Tibial artery (tissue), 4 donors: ENCODE measurements at regions not wholly inside any gene's neighbourhood (a gene's known extent, or its start where the extent isn't known, plus 50 kb on each side); places are given as distances from the start of the nearest gene placed in this dataset.
"Not testable (repeated sequence)": the region's sequence is repeated elsewhere in the genome, so short reads cannot be mapped to it uniquely, and the experiment has no call there.

Source experiments
- DNase-seq, 2 donors: peaks; one replicate each; pipeline ENCODE4 v3.0.0-alpha.2; 2019
- H3K27ac ChIP-seq, 2 donors: fragments of 200-600 bp; sonication (generic) in 1 of 2; 1 replicate in 1 of 2; 2 replicates in 1 of 2; pipeline ENCODE4 v1.5.1; 2018 to 2019; ENCODE audit warnings: mild to moderate bottlenecking in 1 of 2
- H3K27me3 ChIP-seq, 2 donors: fragments of 200-600 bp; sonication (generic) in 1 of 2; one replicate each; pipeline versions ENCODE4 v1.5.1 to v1.6.0; 2016 to 2019
- H3K36me3 ChIP-seq, 3 donors: fragments of 200-600 bp; sonication (generic) in 2 of 3; one replicate each; pipeline ENCODE4 v1.5.1; 2016 to 2019; ENCODE audit warnings: mild to moderate bottlenecking in 2 of 3
- H3K4me1 ChIP-seq, 4 donors: fragments of 200-600 bp; sonication (generic) in 2 of 4; 1 replicate in 3 of 4; 2 replicates in 1 of 4; pipeline ENCODE4 v1.5.1; 2016 to 2019
- H3K4me3 ChIP-seq, 2 donors: fragments of 200-600 bp; sonication (generic) in 1 of 2; 1 replicate in 1 of 2; 2 replicates in 1 of 2; pipeline ENCODE4 v1.5.1; 2018 to 2019; ENCODE audit warnings: mild to moderate bottlenecking in 2 of 2
- H3K9me3 ChIP-seq, 3 donors: fragments of 200-600 bp; sonication (generic) in 1 of 3; one replicate each; pipeline ENCODE4 v1.5.1; 2016 to 2019
- intact Hi-C: fragments of 100-400 bp; cut with DNase I; formaldehyde crosslinking; loops from one replicate; pipeline ENCODE4 v1.15.0; 2023; ENCODE audit warnings: low total_unique reads
- TF ChIP-seq, protein P1 (sequence below), 2 experiments: fragments of 200-600 bp in 1 of 2; fragments of 450-650 bp in 1 of 2; IDR thresholded peaks; one replicate each; pipeline ENCODE4 v1.5.1; 2017 to 2019; ENCODE audit warnings: antibody characterized with exemption in 2 of 2, mild to moderate bottlenecking in 1 of 2, moderate library complexity in 1 of 2

DNA sequence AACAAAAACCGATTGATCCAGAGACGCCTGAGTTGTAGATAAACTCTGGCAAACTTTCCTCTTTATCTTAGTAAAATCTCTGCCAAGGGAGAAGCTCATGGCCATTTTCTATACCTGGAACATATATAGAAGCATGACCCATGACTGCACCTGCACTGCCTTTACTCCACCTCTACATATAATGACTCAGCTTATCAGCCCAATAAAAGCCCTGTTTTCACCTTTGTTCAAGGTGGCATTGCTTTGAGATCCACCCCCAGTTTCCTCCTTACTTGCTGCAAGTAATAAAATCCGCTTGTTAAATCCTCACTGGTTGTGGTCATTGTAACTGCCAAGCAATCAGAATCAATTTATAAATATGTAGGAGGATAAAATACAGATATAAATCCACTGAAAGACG is 1280.4 kb downstream of the NSUN3 start:
- TF ChIP-seq, protein P1, sequence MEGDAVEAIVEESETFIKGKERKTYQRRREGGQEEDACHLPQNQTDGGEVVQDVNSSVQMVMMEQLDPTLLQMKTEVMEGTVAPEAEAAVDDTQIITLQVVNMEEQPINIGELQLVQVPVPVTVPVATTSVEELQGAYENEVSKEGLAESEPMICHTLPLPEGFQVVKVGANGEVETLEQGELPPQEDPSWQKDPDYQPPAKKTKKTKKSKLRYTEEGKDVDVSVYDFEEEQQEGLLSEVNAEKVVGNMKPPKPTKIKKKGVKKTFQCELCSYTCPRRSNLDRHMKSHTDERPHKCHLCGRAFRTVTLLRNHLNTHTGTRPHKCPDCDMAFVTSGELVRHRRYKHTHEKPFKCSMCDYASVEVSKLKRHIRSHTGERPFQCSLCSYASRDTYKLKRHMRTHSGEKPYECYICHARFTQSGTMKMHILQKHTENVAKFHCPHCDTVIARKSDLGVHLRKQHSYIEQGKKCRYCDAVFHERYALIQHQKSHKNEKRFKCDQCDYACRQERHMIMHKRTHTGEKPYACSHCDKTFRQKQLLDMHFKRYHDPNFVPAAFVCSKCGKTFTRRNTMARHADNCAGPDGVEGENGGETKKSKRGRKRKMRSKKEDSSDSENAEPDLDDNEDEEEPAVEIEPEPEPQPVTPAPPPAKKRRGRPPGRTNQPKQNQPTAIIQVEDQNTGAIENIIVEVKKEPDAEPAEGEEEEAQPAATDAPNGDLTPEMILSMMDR (IDR thresholded peaks at IDR 0.05): no peak
- intact Hi-C loops: no loop called here
- no peaks in the 10 kb centered on the region for H3K36me3 ChIP-seq
- no peak overlapping the region for H3K27ac ChIP-seq
- H3K9me3 ChIP-seq: no peaks in the 10 kb centered on the region
- DNase-seq: no peak
- no peak overlapping the region for H3K4me3 ChIP-seq
- H3K4me1 ChIP-seq: no peaks in the 10 kb centered on the region
- no peaks in the 10 kb centered on the region for H3K27me3 ChIP-seq

DNA sequence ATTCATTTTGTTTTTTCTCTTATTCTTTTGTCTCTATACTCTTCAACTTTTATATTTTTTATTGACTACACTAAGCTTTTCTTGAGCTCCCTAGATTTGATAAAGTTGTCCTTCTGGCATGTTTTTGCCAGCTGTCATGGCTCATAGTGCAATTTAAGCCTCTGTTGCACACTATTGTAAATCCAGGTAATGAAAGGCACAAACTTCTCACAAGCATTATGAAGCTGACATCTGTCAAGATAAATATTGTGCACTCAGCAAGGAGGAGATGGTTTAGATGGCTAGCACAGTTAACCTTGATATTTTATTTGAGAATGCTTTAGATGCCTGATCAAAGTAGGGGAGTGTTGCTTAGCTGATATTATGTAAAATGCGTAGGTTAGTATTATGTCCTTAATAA is 1280.9 kb downstream of the NSUN3 start:
- Histone ChIP-seq H3K27me3 (no peaks in the 10 kb centered on the region), H3K27ac (no peak overlapping the region), H3K4me1 (no peaks in the 10 kb centered on the region), H3K4me3 (no peak overlapping the region), H3K36me3 (no peaks in the 10 kb centered on the region), H3K9me3 (no peaks in the 10 kb centered on the region)
- TF ChIP-seq, protein P1 (IDR thresholded peaks at IDR 0.05): no peak
- DNase-seq: no peak
- intact Hi-C loops: no loop called here

DNA sequence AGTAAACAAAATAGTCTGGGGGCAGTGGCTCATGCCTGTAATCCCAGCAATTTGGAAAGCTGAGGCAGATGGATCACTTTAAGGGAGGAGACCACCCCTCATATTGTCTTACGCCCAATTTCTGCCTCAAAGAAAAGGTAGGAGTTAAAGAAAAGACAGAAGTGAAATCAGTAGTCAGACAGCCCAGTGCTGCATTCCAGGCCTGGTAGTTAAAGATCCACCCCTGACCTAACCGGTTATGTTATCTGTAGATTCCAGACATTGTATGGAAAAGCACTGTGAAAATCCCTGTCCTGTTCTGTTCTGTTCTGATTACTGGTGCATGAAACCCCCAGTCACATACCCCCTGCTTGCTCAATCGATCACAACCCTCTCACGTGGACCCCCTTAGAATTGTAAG is 1285.1 kb downstream of the NSUN3 start:
- H3K4me3 ChIP-seq, H3K9me3 ChIP-seq, H3K27ac ChIP-seq, H3K27me3 ChIP-seq, H3K4me1 ChIP-seq, H3K36me3 ChIP-seq, intact Hi-C loops, DNase-seq: not testable (repeated sequence)

DNA sequence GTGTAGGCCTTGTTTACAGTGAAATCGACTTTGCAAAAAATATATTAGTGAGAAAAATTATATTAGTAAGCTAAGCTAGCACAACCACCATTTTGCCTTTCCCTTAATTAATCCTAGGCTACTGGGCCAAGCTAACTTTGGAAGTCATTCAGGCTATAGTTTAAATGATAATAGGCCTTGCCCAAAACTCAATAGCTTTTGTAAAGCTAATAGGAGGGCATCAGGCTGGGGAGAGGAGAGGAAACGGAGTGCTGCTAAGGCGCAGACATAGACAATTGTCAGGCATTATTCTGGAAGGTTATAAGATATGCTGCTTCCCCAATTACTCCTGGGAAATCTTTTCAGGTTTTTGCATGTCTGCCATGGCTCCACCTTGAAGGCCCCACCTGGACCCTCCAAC is 1286.0 kb downstream of the NSUN3 start:
- intact Hi-C loops: no loop called here
- H3K4me3 ChIP-seq: no peak overlapping the region
- H3K27ac ChIP-seq: no peak overlapping the region
- no peaks in the 10 kb centered on the region for H3K9me3 ChIP-seq
- TF ChIP-seq, protein P1 (IDR thresholded peaks at IDR 0.05): no peak
- DNase-seq: no peak
- H3K4me1 ChIP-seq: no peaks in the 10 kb centered on the region
- no peaks in the 10 kb centered on the region for H3K27me3 ChIP-seq
- no peaks in the 10 kb centered on the region for H3K36me3 ChIP-seq

DNA sequence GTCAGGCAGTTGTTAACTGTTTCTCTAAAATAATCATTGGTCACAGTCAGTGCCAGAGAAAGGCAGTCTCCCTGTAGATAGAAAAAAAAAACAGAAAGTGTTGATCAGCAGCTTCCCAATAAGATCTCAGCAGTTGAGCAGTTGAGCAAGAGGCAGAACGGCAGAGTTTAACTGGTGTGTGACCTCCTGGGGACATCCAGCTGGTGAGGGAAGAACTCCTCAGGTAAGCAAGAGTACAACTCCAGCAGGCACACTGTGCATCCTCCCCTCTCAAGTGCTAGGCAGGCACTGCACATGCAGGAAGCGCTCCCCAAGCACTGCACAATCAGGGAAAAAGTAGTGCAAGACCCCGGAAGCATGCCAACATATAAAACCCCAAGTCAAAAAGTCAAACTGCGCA is 1287.2 kb downstream of the NSUN3 start:
- intact Hi-C loops: no loop called here
- TF ChIP-seq, protein P1 (IDR thresholded peaks at IDR 0.05): no peak
- Histone ChIP-seq H3K4me1 (no peaks in the 10 kb centered on the region), H3K27ac (no peak overlapping the region), H3K9me3 (no peaks in the 10 kb centered on the region), H3K4me3 (no peak overlapping the region), H3K27me3 (no peaks in the 10 kb centered on the region), H3K36me3 (no peaks in the 10 kb centered on the region)
- DNase-seq: no peak

DNA sequence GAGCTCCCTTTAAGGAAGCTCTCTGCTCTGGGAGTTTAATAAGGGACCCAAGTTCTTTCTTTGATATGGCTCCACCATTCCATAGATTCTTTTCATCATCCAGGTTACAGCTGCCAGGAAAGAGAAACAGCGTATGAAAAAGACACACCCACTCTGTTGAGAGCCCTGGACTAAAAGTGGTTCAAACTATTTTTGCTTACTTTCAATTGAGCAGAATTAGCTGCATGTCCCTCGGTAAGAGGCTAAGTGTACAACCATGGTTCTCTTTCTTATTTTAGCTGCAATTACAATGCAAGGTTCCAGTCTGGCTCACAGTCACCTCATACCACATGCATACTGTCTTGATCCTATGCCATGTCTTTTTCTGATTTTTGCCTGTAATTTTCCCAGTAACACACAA is 1288.3 kb downstream of the NSUN3 start:
- intact Hi-C loops: no loop called here
- H3K4me1 ChIP-seq: no peaks in the 10 kb centered on the region
- H3K27me3 ChIP-seq: no peaks in the 10 kb centered on the region
- no peak overlapping the region for H3K4me3 ChIP-seq
- H3K9me3 ChIP-seq: no peaks in the 10 kb centered on the region
- no peak for DNase-seq
- TF ChIP-seq, protein P1 (IDR thresholded peaks at IDR 0.05): no peak
- no peak overlapping the region for H3K27ac ChIP-seq
- H3K36me3 ChIP-seq: no peaks in the 10 kb centered on the region
